ENCODE measurements at regions not wholly inside any gene's neighbourhood (a gene's known extent, or its start where the extent isn't known, plus 50 kb on each side); places are given as distances from the start of the nearest gene placed in this dataset.

- no peak for TF ChIP-seq ZNF878 (CRISPR knock-in tag; IDR thresholded peaks at IDR 0.05)
- no peak for TF ChIP-seq ZUFSP (CRISPR knock-in tag; IDR thresholded peaks at IDR 0.05; ENCODE audit: borderline replicate concordance)
Measured at GRCh38 chr14:58780185-58780584, 142.4 kb downstream of the DACT1 start (continued).

GRCh38 chr14:58780605-58781004 lies 142.8 kb downstream of the DACT1 start:
- Histone ChIP-seq H3K4me3 (replicated peaks in 1 of 3; ENCODE audit: insufficient read depth in 1 of 3, low read depth in 2 of 3, low read length in 3 of 3) (no peak overlapping the region), H3K27ac (ENCODE audit: extremely low read length, insufficient read depth, low read length) (no peak overlapping the region), H3K9ac (ENCODE audit: insufficient read depth, low read depth, low read length) (no peak overlapping the region), H3K79me2 (ENCODE audit: insufficient read depth, low read length) (no peaks in the 10 kb centered on the region), H3K4me2 (ENCODE audit: low read depth, low read length) (no peak overlapping the region), H3K27me3 (ENCODE audit: control insufficient read depth in 1 of 2, insufficient read depth in 2 of 2, low read length in 2 of 2) (no peaks in the 10 kb centered on the region), H3K4me1 (ENCODE audit: insufficient read depth, low read length) (no peaks in the 10 kb centered on the region), H2AFZ (ENCODE audit: low read length) (no peak overlapping the region), H3K9me3 (ENCODE audit: low read length) (no peaks in the 10 kb centered on the region), H4K20me1 (ENCODE audit: insufficient read depth, low read length) (no peaks in the 10 kb centered on the region), H3K36me3 (replicated peaks in 1 of 2; ENCODE audit: control insufficient read depth in 1 of 2, insufficient read depth in 2 of 2, low read length in 2 of 2) (no peaks in the 10 kb centered on the region)
- ChIA-PET POLR2A (no interaction called here), CTCF (ENCODE audit: low intra/inter-chr PET ratio, low total read pairs) (no interaction called here)
- in situ Hi-C loops (cut with HindIII; ENCODE audit: extremely low pct_ligation_motif_present, low pct_unique_long_range_greater_than_20kb) = no loop called here
- BruUV-seq (replicated peaks) = no TSS peak
- intact Hi-C loops (cut with micrococcal nuclease; ENCODE audit: unreplicated experiment) = no loop called here
- no peak for DNase-seq (ENCODE audit: low spot score)
- FAIRE-seq = no peak
- 39% methylated on average over 5 of the region's 6 CpGs for WGBS (ENCODE audit: low lambda C conversion rate)
- no peak for ATAC-seq
- TF ChIP-seq ZNF431 (CRISPR knock-in tag; IDR thresholded peaks at IDR 0.05; ENCODE audit: borderline replicate concordance, low read depth) = no peak
- no peak for TF ChIP-seq MYNN (CRISPR knock-in tag; IDR thresholded peaks at IDR 0.05; ENCODE audit: low read depth)
- TF ChIP-seq ZNF407 (CRISPR knock-in tag; IDR thresholded peaks at IDR 0.05; ENCODE audit: not compliant biosample characterization) = no peak
- no peak for TF ChIP-seq ZMYM3 (CRISPR knock-in tag; IDR thresholded peaks at IDR 0.05)
- TF ChIP-seq, protein P1, sequence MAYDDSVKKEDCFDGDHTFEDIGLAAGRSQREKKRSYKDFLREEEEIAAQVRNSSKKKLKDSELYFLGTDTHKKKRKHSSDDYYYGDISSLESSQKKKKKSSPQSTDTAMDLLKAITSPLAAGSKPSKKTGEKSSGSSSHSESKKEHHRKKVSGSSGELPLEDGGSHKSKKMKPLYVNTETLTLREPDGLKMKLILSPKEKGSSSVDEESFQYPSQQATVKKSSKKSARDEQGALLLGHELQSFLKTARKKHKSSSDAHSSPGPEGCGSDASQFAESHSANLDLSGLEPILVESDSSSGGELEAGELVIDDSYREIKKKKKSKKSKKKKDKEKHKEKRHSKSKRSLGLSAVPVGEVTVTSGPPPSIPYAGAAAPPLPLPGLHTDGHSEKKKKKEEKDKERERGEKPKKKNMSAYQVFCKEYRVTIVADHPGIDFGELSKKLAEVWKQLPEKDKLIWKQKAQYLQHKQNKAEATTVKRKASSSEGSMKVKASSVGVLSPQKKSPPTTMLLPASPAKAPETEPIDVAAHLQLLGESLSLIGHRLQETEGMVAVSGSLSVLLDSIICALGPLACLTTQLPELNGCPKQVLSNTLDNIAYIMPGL (CRISPR knock-in tag; IDR thresholded peaks at IDR 0.05; ENCODE audit: borderline replicate concordance in 1 of 2, low read depth in 1 of 2) = no peak
- TF ChIP-seq, protein P2, sequence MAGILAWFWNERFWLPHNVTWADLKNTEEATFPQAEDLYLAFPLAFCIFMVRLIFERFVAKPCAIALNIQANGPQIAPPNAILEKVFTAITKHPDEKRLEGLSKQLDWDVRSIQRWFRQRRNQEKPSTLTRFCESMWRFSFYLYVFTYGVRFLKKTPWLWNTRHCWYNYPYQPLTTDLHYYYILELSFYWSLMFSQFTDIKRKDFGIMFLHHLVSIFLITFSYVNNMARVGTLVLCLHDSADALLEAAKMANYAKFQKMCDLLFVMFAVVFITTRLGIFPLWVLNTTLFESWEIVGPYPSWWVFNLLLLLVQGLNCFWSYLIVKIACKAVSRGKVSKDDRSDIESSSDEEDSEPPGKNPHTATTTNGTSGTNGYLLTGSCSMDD (CRISPR knock-in tag; IDR thresholded peaks at IDR 0.05) = no peak
- TF ChIP-seq GPN1 (CRISPR knock-in tag; IDR thresholded peaks at IDR 0.05; ENCODE audit: borderline replicate concordance) = no peak
- no peak for TF ChIP-seq ZNF30 (CRISPR knock-in tag; IDR thresholded peaks at IDR 0.05)

Data from HepG2 (cell line).